Esophagus squamous epithelium (tissue), 5 donors: ENCODE measurements at regions not wholly inside any gene's neighbourhood (a gene's known extent, or its start where the extent isn't known, plus 50 kb on each side); places are given as distances from the start of the nearest gene placed in this dataset.

Experiments
- DNase-seq: peaks from one replicate; lab custom pipeline; 2025; lab: John Stamatoyannopoulos, UW
- H3K27ac ChIP-seq, 4 donors: fragments of 200-600 bp; sonication (generic); one replicate each; pipeline ENCODE4 v1.5.1; 2016 to 2019; ENCODE audit warnings: mild to moderate bottlenecking in 1 of 4
- H3K27me3 ChIP-seq, 4 donors: fragments of 200-600 bp; sonication (generic); 1 replicate in 3 of 4; 2 replicates in 1 of 4; pipeline versions ENCODE4 v1.5.1 to v1.6.0; 2017 to 2021; ENCODE audit warnings: antibody characterized with exemption in 1 of 4
- H3K36me3 ChIP-seq, 3 donors: fragments of 200-600 bp; sonication (generic); one replicate each; pipeline ENCODE4 v1.5.1; 2016 to 2019
- H3K4me1 ChIP-seq, 3 donors: fragments of 200-600 bp; sonication (generic); one replicate each; pipeline ENCODE4 v1.5.1; 2017 to 2019
- H3K4me3 ChIP-seq, 4 donors: fragments of 200-600 bp; sonication (generic); 1 replicate in 3 of 4; 2 replicates in 1 of 4; pipeline ENCODE4 v1.5.1; 2016 to 2019; ENCODE audit warnings: mild to moderate bottlenecking in 2 of 4, moderate library complexity in 1 of 4
- H3K9me3 ChIP-seq, 3 donors: fragments of 200-600 bp; sonication (generic); one replicate each; pipeline ENCODE4 v1.5.1; 2016 to 2019
- CTCF ChIP-seq, 6 experiments: fragments of 450-650 bp in 4 of 6; fragments of 200-600 bp in 2 of 6; sonication (generic) in 2 of 6; IDR thresholded peaks; one replicate each; pipeline ENCODE4 v1.5.1; 2016 to 2019; ENCODE audit warnings: antibody characterized with exemption in 6 of 6, mild to moderate bottlenecking in 4 of 6, moderate library complexity in 4 of 6
- POLR2A ChIP-seq, 4 donors: fragments of 450-650 bp; IDR thresholded peaks; one replicate each; pipeline ENCODE4 v1.6.1; 2017; ENCODE audit warnings: antibody characterized with exemption in 4 of 4, mild to moderate bottlenecking in 4 of 4, moderate library complexity in 3 of 4
- WGBS, 2 donors: methylation state at CpG; one replicate each; pipeline ENCODE4 v1.1.5; 2018; 5-methylcytosine and 5-hydroxymethylcytosine counted together
- intact Hi-C: fragments of 100-400 bp; cut with DNase I; formaldehyde crosslinking; loops from one replicate; pipeline ENCODE4 v1.15.0; 2022
- donor health status: DM: yes; HTN: yes; CAD: no.

DNA sequence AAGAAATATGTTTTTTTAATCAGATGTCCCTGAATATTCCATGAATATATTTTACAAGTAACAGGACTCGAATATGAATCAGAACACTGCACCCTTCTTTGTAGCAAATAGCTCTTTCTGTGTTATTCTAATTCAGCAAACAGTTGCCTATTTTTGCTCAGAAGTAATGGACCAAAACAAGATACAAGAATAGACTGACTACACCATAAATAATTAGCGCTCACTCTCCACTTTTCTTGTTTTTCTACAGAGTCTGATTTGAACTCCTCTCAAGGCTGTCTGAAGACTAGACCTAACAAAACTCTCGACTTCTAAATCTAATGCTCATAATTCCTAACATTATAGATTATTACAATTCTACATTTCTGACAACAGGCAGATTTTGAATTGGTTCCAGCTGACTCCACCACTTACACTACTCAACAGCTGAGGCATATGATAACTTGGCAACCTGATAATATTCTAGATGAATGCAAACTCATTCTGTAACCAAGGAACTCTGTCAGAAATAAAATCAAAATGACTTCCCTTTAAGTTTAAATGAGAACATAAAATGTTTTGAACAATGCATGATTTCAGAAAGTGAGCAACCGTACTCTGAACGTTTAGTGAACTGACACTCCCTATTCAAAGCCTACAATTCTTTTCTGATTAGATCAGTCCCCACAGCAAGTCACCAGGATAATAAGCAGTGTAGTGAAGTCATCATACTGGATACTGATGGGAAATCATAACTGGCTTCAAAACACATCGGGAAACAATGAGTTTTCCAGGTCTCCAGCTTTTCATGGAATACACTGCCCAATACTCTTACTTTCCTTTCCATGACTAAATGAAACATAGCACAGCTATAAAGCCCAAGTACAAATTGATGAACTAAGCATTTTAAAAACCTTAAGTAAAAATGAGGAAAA is 114.2 kb upstream of the BEND6 start:
- no peak for TF ChIP-seq POLR2A (IDR thresholded peaks at IDR 0.05)
- no peak for TF ChIP-seq CTCF (IDR thresholded peaks at IDR 0.05)
- Histone ChIP-seq H3K36me3 (no peaks in the 10 kb centered on the region), H3K27me3 (peaks cover 0 to 36% (median 0%) of the 10 kb centered on the region in 4 donors), H3K27ac (peak overlapping the region in 3 of 4 donors; percentile 33 to 48 (median 36)), H3K4me3 (peak overlapping the region in 2 of 4 donors; percentile 3 to 39), H3K4me1 (peaks cover 8 to 43% (median 8%) of the 10 kb centered on the region in 3 donors), H3K9me3 (no peaks in the 10 kb centered on the region)
- intact Hi-C loops, result loop anchor here (10.0 kb wide), 1 partner anchor 136 kb away; no protein-coding TSS in a partner anchor
- DNase-seq, result no peak
- 50 to 54% methylated on average over 6 of the region's 6 CpGs for WGBS, 2 donors

- Histone ChIP-seq H3K36me3 (no peaks in the 10 kb centered on the region), H3K4me3 (no peak overlapping the region), H3K27me3 (peaks cover 0 to 36% (median 0%) of the 10 kb centered on the region in 4 donors), H3K27ac (no peak overlapping the region), H3K4me1 (peaks cover 8 to 43% (median 8%) of the 10 kb centered on the region in 3 donors), H3K9me3 (no peaks in the 10 kb centered on the region)
- intact Hi-C loops, result loop anchor here (10.0 kb wide), 1 partner anchor 135 kb away; no protein-coding TSS in a partner anchor
- DNase-seq, result no peak
- 74 to 81% methylated on average over 6 of the region's 6 CpGs for WGBS, 2 donors
- TF ChIP-seq CTCF (IDR thresholded peaks at IDR 0.05), result no peak
- no peak for TF ChIP-seq POLR2A (IDR thresholded peaks at IDR 0.05)
Observed at GRCh38 chr6:56839533-56840183, 115.2 kb upstream of the BEND6 start.

DNA sequence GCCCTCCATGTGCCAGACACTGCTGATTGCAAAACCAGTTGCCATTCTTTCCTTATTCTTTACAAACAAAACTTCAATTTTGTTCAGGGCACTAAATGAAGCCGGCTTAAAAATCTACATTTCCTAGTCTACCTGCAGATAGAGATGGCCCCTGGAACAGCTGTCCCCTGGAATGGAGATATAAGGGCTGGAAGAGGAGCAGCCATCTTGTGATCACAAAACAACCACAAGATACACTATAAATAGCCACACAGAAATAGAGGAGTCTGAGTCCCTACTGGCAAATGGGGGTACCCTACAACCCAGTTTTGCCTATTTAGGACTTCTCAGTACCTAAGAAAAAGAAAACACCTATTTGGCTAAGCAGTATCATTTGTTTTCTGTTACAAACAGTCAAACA is 115.9 kb upstream of the BEND6 start:
- H3K27me3 ChIP-seq, result peaks cover 0 to 31% (median 0%) of the 10 kb centered on the region in 4 donors
- no peaks in the 10 kb centered on the region for H3K9me3 ChIP-seq
- no peak overlapping the region for H3K27ac ChIP-seq
- no peak for DNase-seq
- peaks cover 4 to 37% (median 8%) of the 10 kb centered on the region in 3 donors for H3K4me1 ChIP-seq
- H3K4me3 ChIP-seq, result no peak overlapping the region
- intact Hi-C loops, result no loop called here
- TF ChIP-seq POLR2A (IDR thresholded peaks at IDR 0.05) (no peak), CTCF (IDR thresholded peaks at IDR 0.05) (no peak)
- 85 to 100% methylated on average over 1 of the region's 1 CpG for WGBS, 2 donors
- no peaks in the 10 kb centered on the region for H3K36me3 ChIP-seq

GRCh38 chr6:56838016-56838555 is 116.8 kb upstream of the BEND6 start:
- intact Hi-C loops, result no loop called here
- peaks cover 0 to 22% (median 0%) of the 10 kb centered on the region in 4 donors for H3K27me3 ChIP-seq
- 64 to 73% methylated on average over 2 of the region's 2 CpGs for WGBS, 2 donors
- TF ChIP-seq CTCF (IDR thresholded peaks at IDR 0.05) (no peak), POLR2A (IDR thresholded peaks at IDR 0.05) (no peak)
- no peak for DNase-seq
- no peaks in the 10 kb centered on the region for H3K9me3 ChIP-seq
- no peak overlapping the region for H3K4me3 ChIP-seq
- no peaks in the 10 kb centered on the region for H3K36me3 ChIP-seq
- H3K27ac ChIP-seq, result no peak overlapping the region
- peaks cover 0 to 29% (median 8%) of the 10 kb centered on the region in 3 donors for H3K4me1 ChIP-seq
